HG03378 (cell line): ENCODE measurements at regions not wholly inside any gene's neighbourhood (a gene's known extent, or its start where the extent isn't known, plus 50 kb on each side); places are given as distances from the start of the nearest gene placed in this dataset.
"Not testable (repeated sequence)": the region's sequence is repeated elsewhere in the genome, so short reads cannot be mapped to it uniquely, and the experiment has no call there.

Experiments used
- ATAC-seq: cut with Tn5 transposase; IDR thresholded peaks from one replicate; pipeline ENCODE4 v1.9.1; 2021; ENCODE audit warnings: mild to moderate bottlenecking, moderate library complexity; ENCODE audit not compliant: unreplicated experiment

- ATAC-seq = no peak
Observed at GRCh38 chr6:40162074-40162473, 227.8 kb upstream of the MOCS1 start.

- no peak for ATAC-seq
Observed at GRCh38 chr6:40160826-40161225, 226.6 kb upstream of the MOCS1 start.

- ATAC-seq = no peak
Observed at GRCh38 chr6:40159865-40160264, 225.6 kb upstream of the MOCS1 start.

DNA sequence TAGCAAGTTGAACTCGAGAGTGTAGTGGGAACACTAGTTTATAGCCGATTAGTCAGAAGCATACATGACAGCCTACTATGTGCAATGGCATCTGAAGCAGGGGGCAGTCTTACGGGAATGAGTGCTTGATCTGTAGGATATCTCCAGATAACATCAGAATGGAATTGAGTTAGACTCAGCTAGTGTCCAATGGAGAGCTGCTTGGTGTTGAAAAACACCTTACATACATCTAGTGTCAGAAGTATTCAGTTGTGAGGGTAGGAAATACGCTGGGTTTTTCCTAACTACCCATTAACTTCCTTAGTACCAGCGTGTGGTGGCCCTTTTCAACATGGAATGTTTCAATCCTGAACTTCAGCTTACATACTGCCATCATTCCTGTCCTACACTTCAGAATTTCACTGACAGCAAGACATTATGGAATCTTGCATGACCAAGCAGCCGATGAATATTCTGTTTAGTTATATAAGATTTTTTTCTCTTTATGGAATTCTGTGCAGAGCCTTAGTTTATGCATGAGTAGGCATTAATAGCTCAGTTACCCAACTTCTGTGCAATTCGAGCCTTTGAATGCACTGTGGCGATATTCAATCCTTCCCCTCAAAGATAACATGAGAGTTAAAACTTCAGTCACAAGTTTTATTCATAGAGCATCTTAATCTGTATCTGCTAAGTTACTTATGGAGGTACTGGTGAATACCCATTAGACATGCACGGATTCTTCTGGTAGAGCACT is 218.6 kb upstream of the MOCS1 start:
- no peak for ATAC-seq

- no peak for ATAC-seq
Observed at GRCh38 chr6:40152196-40152595, 217.9 kb upstream of the MOCS1 start.

GRCh38 chr6:40148882-40149573 is 214.8 kb upstream of the MOCS1 start:
- peak; percentile 96 for ATAC-seq

DNA sequence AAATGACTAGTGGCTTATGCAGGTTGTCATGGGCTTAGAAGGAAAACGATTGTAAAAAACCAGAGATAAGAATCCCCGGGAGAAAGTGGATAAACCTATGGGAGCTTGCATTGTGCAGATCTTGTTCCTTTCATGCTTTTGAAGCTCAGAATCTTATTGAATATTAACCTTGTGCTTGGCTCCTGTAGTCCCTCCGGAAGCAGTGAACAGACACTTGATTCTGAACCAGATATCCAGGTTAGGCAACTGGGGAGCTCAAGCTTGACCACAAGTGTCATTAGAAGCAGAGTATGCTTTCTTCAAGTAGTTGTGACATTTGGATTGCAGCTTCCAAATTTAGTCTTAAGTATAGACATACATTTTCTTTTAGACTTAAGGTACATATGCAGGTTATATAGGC is 212.6 kb upstream of the MOCS1 start:
- ATAC-seq = no peak

DNA sequence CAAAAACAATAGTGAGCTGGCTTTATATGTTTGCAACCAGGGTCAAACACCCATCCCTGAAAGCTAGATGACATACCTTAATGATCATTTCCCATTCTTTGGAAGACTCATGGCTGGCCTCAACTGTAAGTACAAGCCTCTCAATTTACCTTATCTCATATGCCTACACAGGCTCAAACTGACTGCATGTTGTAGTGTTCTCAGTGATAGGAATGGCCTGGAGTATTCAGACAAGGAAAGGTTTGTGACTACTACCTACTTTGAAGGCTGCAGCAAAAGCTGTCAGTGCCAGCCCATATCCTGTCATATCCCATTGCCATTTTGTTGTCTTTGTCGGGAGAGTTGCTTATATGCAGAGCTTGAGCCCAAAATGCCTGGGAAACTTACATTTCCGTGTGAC is 205.2 kb upstream of the MOCS1 start:
- ATAC-seq = no peak

DNA sequence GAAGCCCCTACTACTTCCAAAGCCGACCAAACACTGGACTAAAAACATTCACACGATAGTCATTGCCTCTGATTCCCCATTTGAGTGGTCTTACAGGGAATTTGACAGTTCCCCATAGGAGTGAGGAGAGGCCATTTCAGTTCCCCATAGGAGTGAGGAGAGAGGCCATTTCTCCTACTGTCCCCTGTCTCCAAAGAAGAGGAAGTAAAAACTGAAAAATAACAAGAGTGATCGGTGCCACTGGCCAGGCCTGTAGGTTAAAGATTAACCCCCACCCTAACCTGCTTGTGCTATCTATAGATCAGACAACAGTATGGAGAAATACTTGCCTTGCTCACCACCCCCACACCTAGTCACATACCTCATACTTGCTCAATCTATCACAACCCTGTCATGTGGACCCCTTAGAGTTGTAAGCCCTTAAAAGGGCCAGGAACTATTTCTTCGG is 204.0 kb upstream of the MOCS1 start:
- peak; percentile 59 for ATAC-seq

DNA sequence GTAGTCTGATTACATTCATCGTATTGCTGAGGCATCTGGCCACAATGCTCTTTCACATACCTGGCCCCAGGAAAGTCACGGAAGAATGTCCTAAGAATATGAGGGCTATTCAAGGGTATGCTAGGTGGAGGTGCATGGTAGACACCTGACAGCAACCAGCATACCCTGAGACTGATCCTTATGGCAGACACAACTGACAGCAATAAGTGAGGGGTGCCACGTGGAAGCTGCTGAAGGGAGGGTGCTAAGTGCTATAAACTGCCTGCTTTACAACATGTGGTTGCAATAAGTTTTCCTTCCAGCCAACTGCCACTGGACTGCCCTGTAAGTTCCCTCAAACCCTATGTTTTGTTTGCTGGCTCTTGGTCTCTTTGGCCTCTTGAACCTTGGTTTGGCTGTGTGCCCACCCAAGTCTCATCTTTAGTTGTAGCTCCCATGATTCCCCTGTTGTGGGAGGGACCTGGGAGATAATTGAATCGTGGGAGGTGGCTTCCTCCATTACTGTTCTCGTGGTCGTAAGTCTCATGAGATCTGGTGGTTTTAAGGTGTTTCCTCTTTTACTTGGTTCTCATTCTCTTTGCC is 201.3 kb upstream of the MOCS1 start:
- ATAC-seq = no peak

GRCh38 chr6:40133981-40134380 is 199.7 kb upstream of the MOCS1 start:
- ATAC-seq = not testable (repeated sequence)

DNA sequence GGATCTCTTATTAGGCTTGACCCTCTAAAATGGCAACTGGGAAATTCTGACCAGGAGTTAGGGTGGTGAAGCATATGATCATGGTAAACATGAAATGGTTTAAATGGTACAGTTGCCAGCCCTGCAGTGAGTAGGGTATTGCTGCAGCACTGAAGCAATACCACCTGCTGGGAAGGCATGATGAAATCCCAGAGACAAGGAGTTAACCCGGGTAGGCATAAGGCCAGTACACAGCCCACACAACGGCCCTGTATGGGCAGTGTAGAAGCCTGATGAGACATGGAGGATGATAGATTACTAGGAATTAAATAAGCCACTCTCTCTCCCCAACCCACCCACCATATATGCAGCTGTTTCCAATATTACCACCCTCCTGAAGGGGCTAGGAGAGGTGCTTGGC is 197.4 kb upstream of the MOCS1 start:
- ATAC-seq = no peak

DNA sequence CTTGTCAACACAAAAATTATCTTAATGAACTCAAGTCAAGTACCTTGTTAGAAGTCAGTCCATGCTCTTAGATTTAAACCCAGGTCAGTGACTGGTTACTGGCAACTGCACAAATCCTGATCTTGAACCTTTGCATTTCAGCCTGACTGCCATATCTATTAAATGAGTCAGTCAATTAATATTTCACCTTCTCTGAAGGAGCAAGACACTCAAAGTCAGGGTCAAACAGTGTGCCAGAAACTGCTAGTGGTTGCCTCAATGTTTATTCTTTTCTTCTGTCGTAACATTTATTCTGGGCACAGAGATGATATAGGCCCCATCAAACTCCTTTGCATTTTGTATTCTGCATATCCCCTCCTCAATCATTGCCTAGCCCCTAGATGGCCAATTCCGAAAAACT is 193.9 kb upstream of the MOCS1 start:
- ATAC-seq = no peak

DNA sequence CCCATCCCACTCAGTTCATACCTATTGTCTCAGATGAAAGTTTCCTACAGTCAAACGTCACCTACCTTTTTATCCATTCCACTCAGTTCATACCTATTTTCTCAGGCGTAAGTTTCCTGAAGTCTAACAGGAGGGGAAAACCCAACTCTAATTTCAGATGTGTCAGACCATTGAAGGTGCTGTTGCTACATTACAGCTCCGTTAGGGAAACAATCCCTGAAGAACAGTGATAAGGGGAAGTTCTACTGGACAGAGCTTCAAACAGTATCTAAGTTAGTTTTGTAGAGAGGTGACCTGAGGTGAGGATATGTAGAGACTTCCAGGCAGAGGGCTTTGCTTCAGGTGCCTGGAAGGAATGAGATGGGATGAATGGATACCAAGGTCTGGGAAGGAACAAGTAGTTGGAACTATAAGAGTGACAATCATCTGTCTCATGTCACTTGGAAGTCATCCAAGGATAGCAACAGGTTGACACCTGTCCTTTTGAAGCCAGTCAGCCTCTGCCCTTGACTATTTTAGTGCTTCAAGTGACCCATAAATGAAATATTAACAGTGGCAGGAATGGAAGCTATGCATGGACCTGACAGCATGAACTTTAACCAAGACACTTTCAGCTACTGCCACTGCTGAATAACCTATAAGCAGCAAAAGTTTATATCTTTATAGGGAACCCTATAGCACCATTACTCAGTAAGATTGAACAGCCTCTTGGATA is 191.6 kb upstream of the MOCS1 start:
- ATAC-seq = no peak

GRCh38 chr6:40124924-40125323 is 190.7 kb upstream of the MOCS1 start:
- no peak for ATAC-seq

- no peak for ATAC-seq
Observed at GRCh38 chr6:40116832-40117231, 182.6 kb upstream of the MOCS1 start.

DNA sequence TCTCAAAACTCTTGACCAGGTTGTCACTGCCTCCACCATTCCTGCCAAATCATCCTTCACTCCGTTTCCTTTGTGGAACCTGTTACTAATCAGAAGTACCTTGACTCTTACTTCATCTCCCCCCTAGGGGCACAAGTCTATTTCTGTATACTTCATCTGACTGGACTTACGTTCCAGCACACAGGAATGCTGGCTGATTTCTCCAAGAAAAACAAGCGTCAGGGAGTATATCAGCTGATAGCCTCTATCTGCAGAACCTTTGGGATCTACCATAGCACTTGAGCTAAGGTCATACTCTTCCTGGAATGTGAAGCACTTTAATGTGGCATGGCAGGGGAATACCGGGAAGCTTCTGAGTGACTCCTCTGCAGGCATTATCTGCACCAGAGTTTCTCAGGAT is 178.1 kb upstream of the MOCS1 start:
- no peak for ATAC-seq

GRCh38 chr6:40108736-40109135 is 174.5 kb upstream of the MOCS1 start:
- ATAC-seq = no peak

- ATAC-seq = no peak
Observed at GRCh38 chr6:40106840-40107239, 172.6 kb upstream of the MOCS1 start.

DNA sequence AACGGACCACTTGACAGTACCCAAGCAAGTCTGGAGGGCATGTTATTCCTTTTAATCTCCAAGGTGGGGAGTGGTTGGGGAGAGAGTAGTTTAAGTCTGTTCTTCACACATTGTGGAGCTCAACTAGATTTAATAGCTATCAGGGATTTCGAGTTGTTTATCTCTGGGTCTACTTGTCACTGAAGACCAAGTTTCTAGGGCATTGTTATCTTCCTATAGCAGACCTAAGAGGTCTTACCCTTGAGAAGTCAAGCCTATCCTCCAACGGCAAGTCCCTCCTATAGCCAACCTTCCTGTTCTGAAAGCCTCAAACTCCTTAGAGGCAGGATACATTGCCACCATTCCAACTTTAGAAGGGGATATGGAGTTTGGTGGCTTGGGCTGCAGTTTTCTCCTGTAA is 164.5 kb upstream of the MOCS1 start:
- no peak for ATAC-seq

GRCh38 chr6:40097590-40097989 is 163.3 kb upstream of the MOCS1 start:
- no peak for ATAC-seq
